ENCODE measurements at regions not wholly inside any gene's neighbourhood (a gene's known extent, or its start where the extent isn't known, plus 50 kb on each side); places are given as distances from the start of the nearest gene placed in this dataset.

DNA sequence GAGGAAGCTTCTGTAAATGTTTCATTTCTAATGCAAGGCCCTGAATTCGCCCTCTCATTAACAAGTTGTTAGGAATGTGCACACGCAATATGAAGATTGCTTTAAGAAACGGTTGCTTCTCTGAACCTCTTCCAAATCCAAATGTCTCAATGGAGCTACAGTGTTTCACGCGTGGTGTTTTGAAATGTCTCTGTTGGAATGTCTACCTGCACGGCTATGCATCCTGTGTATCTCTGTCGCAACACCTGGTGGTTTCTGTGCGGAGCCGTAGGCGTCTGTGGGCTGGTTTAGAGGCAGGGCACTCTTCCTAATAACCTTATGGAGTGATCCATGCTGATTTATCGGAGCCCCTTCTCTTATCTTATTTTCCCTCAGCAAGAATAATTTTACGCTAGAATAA lies 1584.2 kb upstream of the SLC10A2 start:
- TF ChIP-seq EZH2 (IDR thresholded peaks at IDR 0.05; ENCODE audit: low read length, unreplicated experiment) (no peak), EZH2phosphoT487 (IDR thresholded peaks at IDR 0.05; ENCODE audit: borderline replicate concordance, low read length) (no peak)
- TF ChIP-seq, protein P1, sequence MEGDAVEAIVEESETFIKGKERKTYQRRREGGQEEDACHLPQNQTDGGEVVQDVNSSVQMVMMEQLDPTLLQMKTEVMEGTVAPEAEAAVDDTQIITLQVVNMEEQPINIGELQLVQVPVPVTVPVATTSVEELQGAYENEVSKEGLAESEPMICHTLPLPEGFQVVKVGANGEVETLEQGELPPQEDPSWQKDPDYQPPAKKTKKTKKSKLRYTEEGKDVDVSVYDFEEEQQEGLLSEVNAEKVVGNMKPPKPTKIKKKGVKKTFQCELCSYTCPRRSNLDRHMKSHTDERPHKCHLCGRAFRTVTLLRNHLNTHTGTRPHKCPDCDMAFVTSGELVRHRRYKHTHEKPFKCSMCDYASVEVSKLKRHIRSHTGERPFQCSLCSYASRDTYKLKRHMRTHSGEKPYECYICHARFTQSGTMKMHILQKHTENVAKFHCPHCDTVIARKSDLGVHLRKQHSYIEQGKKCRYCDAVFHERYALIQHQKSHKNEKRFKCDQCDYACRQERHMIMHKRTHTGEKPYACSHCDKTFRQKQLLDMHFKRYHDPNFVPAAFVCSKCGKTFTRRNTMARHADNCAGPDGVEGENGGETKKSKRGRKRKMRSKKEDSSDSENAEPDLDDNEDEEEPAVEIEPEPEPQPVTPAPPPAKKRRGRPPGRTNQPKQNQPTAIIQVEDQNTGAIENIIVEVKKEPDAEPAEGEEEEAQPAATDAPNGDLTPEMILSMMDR (conservative IDR thresholded peaks at IDR 0.05; ENCODE audit: low read depth, low read length): no peak
